C4-2B (cell line): ENCODE measurements at regions not wholly inside any gene's neighbourhood (a gene's known extent, or its start where the extent isn't known, plus 50 kb on each side); places are given as distances from the start of the nearest gene placed in this dataset.

ENCODE experiments used
- CTCF ChIP-seq: fragments of 450-650 bp; conservative IDR thresholded peaks from 2 replicates; pipeline ENCODE4 v1.5.1; 2017; ENCODE audit warnings: mild to moderate bottlenecking
- ZFX ChIP-seq: fragments of 450-650 bp; IDR thresholded peaks from 2 replicates; pipeline ENCODE4 v1.6.1; 2017

DNA sequence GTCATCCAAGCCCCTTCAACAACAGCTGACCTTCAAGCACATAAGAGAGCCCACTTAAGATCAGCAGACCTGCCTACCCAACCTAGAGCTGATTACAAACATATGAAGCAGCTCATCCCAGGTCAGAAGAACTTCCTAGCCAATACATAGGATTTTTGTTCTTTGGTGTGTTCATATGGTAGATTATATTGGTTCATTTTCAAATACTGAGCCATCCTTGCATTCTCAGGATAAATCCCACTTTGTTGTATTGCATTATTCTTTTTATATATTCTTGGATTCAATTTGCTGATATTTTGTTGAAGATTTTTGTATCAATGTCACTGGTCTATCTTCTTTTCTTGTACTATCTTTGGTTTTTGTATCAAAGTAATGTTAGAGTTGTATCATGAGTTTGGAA lies 107.3 kb upstream of the STT3B start:
- TF ChIP-seq CTCF (no peak), ZFX (no peak)
